GM12878 (cell line): ENCODE measurements at regions not wholly inside any gene's neighbourhood (a gene's known extent, or its start where the extent isn't known, plus 50 kb on each side); places are given as distances from the start of the nearest gene placed in this dataset.

Experiments used
- ATAC-seq: fragments of 200-7000 bp; cut with Tn5 transposase; 3 replicates; pipeline ENCODE4 v1.9.1; 2020; ENCODE audit warnings: mild to moderate bottlenecking, moderate library complexity
- BruUV-seq: library from RNA; stranded (reverse); fragments of 400-500 nt; replicated peaks from 2 replicates; lab custom pipeline; 2021; lab: Mats Ljungman, UMichigan
- CTCF ChIA-PET: fragments of 300-600 bp; sonication (Branson Sonifier 250); formaldehyde crosslinking; extraction: SDS; loops from one replicate; lab custom pipeline; 2021; ENCODE audit warnings: inconsistent platforms; lab: Yijun Ruan, JAX
- POLR2A ChIA-PET: fragments of 350-600 bp; formaldehyde crosslinking; extraction: SDS; loops from one replicate; lab custom pipeline; 2021; ENCODE audit warnings: inconsistent platforms; lab: Charles Lee
- RAD21 ChIA-PET: fragments of 300-600 bp; sonication (Branson Sonifier 250); formaldehyde crosslinking; loops from one replicate; lab custom pipeline; 2023; ENCODE audit warnings: antibody characterized with exemption; ENCODE audit not compliant: unreplicated experiment; lab: Charles Lee
- SMC1A ChIA-PET: fragments of 300-600 bp; sonication (Branson Sonifier 250); formaldehyde crosslinking; loops from one replicate; lab custom pipeline; 2023; ENCODE audit not compliant: unreplicated experiment, uncharacterized antibody; lab: Charles Lee
- DNase-seq: peaks from one replicate; pipeline ENCODE4 v3.0.0-alpha.2; 2011; ENCODE audit warnings: low read depth, low spot score
- FAIRE-seq: peaks from 3 replicates; lab custom pipeline; 2011; peaks lifted over from hg19 to GRCh38; lab: Jason Lieb, UNC
- H2AFZ ChIP-seq: 2 replicates; pipeline ENCODE4 v1.6.0; 2011; ENCODE audit warnings: low read depth, low read length, control low read depth; ENCODE audit not compliant: control insufficient read depth
- H3K27ac ChIP-seq: 2 replicates; pipeline ENCODE4 v1.5.1; 2011; ENCODE audit warnings: control low read depth; ENCODE audit not compliant: control insufficient read depth, insufficient read depth
- H3K27me3 ChIP-seq, 2 experiments: replicated peaks in 1 of 2; 2 replicates each; pipeline versions ENCODE4 v1.6.0 to v1.6.1; 2011; ENCODE audit warnings: low read length in 1 of 2; ENCODE audit not compliant: control insufficient read depth in 2 of 2, insufficient read depth in 2 of 2
- H3K36me3 ChIP-seq, 2 experiments: 2 replicates each; pipeline ENCODE4 v1.5.1; 2011; ENCODE audit warnings: low read length in 1 of 2; ENCODE audit not compliant: control insufficient read depth in 2 of 2, insufficient read depth in 2 of 2
- H3K4me1 ChIP-seq: 2 replicates; pipeline ENCODE4 v1.6.1; 2011; ENCODE audit warnings: mild to moderate bottlenecking, low read length, moderate library complexity, mixed read lengths; ENCODE audit not compliant: control insufficient read depth, insufficient read depth
- H3K4me2 ChIP-seq: 2 replicates; pipeline ENCODE4 v1.6.0; 2011; ENCODE audit warnings: control low read depth; ENCODE audit not compliant: control insufficient read depth, insufficient read depth
- H3K4me3 ChIP-seq: fragments of 200-600 bp; sonication (generic); 2 replicates; pipeline ENCODE4 v1.5.1; 2016
- H3K79me2 ChIP-seq: 2 replicates; pipeline ENCODE4 v1.6.0; 2011; ENCODE audit warnings: low read length; ENCODE audit not compliant: control insufficient read depth, insufficient read depth
- H3K9ac ChIP-seq: 2 replicates; pipeline ENCODE4 v1.8.0; 2011; ENCODE audit warnings: low read length, control low read depth, mixed read lengths; ENCODE audit not compliant: control insufficient read depth, insufficient read depth
- H3K9me3 ChIP-seq: replicated peaks from 3 replicates; pipeline ENCODE4 v1.5.1; 2011; ENCODE audit warnings: mild to moderate bottlenecking, low read length; ENCODE audit not compliant: control insufficient read depth, insufficient read depth
- H4K20me1 ChIP-seq: 2 replicates; pipeline ENCODE4 v1.6.0; 2011; ENCODE audit not compliant: control insufficient read depth, insufficient read depth
- BCL11A ChIP-seq: IDR thresholded peaks from 2 replicates; pipeline ENCODE4 v1.6.1; 2011; ENCODE audit warnings: low read depth, low read length
- BRCA1 ChIP-seq: IDR thresholded peaks from 2 replicates; pipeline ENCODE4 v1.6.1; 2011; ENCODE audit warnings: low read depth, low read length, improper control_type of control experiment
- HDGF ChIP-seq: fragments of 450-650 bp; IDR thresholded peaks from 2 replicates; pipeline ENCODE4 v1.6.1; 2016; ENCODE audit warnings: antibody characterized with exemption
- NR2C1 ChIP-seq: fragments of 450-650 bp; IDR thresholded peaks from 2 replicates; pipeline ENCODE4 v1.6.1; 2017; ENCODE audit warnings: antibody characterized with exemption, mild to moderate bottlenecking, moderate library complexity
- NR2F1 ChIP-seq: fragments of 450-650 bp; conservative IDR thresholded peaks from 2 replicates; pipeline ENCODE4 v1.6.1; 2017; ENCODE audit warnings: mild to moderate bottlenecking
- RFX5 ChIP-seq: IDR thresholded peaks from 2 replicates; pipeline ENCODE4 v1.6.1; 2011; ENCODE audit warnings: low read depth, low read length, improper control_type of control experiment
- RUNX3 ChIP-seq: IDR thresholded peaks from 2 replicates; pipeline ENCODE4 v1.6.1; 2012; ENCODE audit warnings: low read length, inconsistent platforms
- SREBF1 ChIP-seq: IDR thresholded peaks from 2 replicates; pipeline ENCODE4 v1.6.1; 2012; ENCODE audit warnings: mild to moderate bottlenecking, low read length
- TAF1 ChIP-seq: IDR thresholded peaks from 2 replicates; pipeline ENCODE4 v1.6.1; 2011; ENCODE audit warnings: mild to moderate bottlenecking, low read depth, low read length, borderline replicate concordance
- TARDBP ChIP-seq: IDR thresholded peaks from 2 replicates; pipeline ENCODE4 v1.6.1; 2016; ENCODE audit warnings: borderline replicate concordance
- YBX1 ChIP-seq: fragments of 450-650 bp; IDR thresholded peaks from 2 replicates; pipeline ENCODE4 v1.6.1; 2016; ENCODE audit warnings: antibody characterized with exemption
- ZNF207 ChIP-seq: fragments of 450-650 bp; IDR thresholded peaks from 2 replicates; pipeline ENCODE4 v1.6.1; 2014; ENCODE audit warnings: antibody characterized with exemption, mild to moderate bottlenecking, borderline replicate concordance
- ZNF217 ChIP-seq: fragments of 450-650 bp; IDR thresholded peaks from 2 replicates; pipeline ENCODE4 v1.6.1; 2017; ENCODE audit warnings: antibody characterized with exemption, mild to moderate bottlenecking
- ZNF384 ChIP-seq: IDR thresholded peaks from 2 replicates; pipeline ENCODE4 v1.6.1; 2012; ENCODE audit warnings: low read depth, mild to moderate bottlenecking, low read length, improper control_type of control experiment, borderline replicate concordance
- WGBS: methylation state at CpG from one replicate; pipeline ENCODE4 v1.1.6; 2016; ENCODE audit warnings: low lambda C conversion rate; ENCODE audit not compliant: insufficient replicate concordance, insufficient coverage; ENCODE audit errors: missing lambda C conversion rate; 5-methylcytosine and 5-hydroxymethylcytosine counted together
- in situ Hi-C: fragments of 300-500 bp; cut with MboI; formaldehyde crosslinking; loops from 9 replicates; pipeline ENCODE4 v1.14.3; 2018; ENCODE audit warnings: mixed read lengths
- intact Hi-C: fragments of 100-400 bp; cut with micrococcal nuclease; formaldehyde crosslinking; loops from one replicate; pipeline ENCODE4 v1.14.2; 2022; ENCODE audit not compliant: unreplicated experiment
- TF ChIP-seq, protein P1 (sequence below): IDR thresholded peaks from 2 replicates; pipeline ENCODE4 v1.6.1; 2012; ENCODE audit warnings: mild to moderate bottlenecking, low read depth, low read length
- TF ChIP-seq, protein P2 (sequence below): IDR thresholded peaks from 2 replicates; pipeline ENCODE4 v1.6.1; 2011; ENCODE audit warnings: mild to moderate bottlenecking, low read depth, low read length, moderate library complexity; ENCODE audit not compliant: insufficient replicate concordance
- TF ChIP-seq, protein P3 (sequence below): IDR thresholded peaks from 2 replicates; pipeline ENCODE4 v1.6.1; 2011; ENCODE audit warnings: borderline replicate concordance, low read depth, mild to moderate bottlenecking, moderate library complexity, mixed read lengths, low read length; ENCODE audit not compliant: insufficient read depth; ENCODE audit errors: extremely low read length

DNA sequence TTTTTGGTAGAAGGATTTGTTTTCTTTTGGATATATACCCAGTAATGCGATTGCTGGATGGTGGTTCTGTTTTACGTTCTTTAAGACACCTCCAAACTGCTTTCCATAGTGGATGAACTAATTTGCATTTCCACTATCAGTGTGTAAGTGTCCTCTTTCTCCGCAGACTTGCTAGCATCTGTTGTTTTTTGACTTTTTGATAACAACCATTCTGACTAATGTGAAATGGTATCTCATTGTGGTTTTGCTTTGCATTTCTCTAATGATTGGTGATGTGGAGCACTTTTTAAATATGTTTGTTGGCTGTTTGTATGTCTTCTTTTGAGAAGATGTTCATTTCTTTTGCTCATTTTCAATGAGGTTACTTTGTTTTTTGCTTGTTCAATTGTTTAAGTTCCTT lies 260.9 kb upstream of the CWC22 start (continued):
- TF ChIP-seq, protein P1, sequence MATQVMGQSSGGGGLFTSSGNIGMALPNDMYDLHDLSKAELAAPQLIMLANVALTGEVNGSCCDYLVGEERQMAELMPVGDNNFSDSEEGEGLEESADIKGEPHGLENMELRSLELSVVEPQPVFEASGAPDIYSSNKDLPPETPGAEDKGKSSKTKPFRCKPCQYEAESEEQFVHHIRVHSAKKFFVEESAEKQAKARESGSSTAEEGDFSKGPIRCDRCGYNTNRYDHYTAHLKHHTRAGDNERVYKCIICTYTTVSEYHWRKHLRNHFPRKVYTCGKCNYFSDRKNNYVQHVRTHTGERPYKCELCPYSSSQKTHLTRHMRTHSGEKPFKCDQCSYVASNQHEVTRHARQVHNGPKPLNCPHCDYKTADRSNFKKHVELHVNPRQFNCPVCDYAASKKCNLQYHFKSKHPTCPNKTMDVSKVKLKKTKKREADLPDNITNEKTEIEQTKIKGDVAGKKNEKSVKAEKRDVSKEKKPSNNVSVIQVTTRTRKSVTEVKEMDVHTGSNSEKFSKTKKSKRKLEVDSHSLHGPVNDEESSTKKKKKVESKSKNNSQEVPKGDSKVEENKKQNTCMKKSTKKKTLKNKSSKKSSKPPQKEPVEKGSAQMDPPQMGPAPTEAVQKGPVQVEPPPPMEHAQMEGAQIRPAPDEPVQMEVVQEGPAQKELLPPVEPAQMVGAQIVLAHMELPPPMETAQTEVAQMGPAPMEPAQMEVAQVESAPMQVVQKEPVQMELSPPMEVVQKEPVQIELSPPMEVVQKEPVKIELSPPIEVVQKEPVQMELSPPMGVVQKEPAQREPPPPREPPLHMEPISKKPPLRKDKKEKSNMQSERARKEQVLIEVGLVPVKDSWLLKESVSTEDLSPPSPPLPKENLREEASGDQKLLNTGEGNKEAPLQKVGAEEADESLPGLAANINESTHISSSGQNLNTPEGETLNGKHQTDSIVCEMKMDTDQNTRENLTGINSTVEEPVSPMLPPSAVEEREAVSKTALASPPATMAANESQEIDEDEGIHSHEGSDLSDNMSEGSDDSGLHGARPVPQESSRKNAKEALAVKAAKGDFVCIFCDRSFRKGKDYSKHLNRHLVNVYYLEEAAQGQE, result no peak
- no peak for TF ChIP-seq TAF1
- TF ChIP-seq ZNF217, result no peak
- TF ChIP-seq SREBF1, result no peak
- no peak for TF ChIP-seq BCL11A
- no peak for TF ChIP-seq RUNX3
- no peak for TF ChIP-seq NR2C1

DNA sequence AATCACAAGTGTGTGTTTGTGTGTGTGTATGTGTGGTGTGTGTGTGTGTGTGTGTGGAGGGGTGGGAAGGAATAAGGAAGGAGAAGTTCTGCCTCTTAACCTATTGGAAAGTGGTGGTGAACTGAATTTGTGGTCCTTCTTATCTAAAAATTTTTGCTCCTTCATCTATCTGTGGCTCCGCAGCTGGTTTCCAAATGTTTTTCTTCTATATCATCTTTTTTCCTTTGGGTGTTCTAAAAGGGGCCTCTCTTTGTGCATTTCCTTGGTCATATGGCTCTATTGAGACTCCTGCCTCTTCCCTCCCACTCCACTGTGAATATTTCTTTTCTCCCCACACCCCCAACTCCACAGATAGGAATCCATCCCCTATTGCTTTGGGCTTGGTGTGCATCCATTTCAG lies 254.9 kb upstream of the CWC22 start:
- no peak overlapping the region for H3K9ac ChIP-seq
- intact Hi-C loops, result no loop called here
- H3K4me1 ChIP-seq, result no peaks in the 10 kb centered on the region
- H4K20me1 ChIP-seq, result no peaks in the 10 kb centered on the region
- ChIA-PET POLR2A (interaction anchor here (0.7 kb wide), 1 partner anchor 29 kb away, joined by 3 read pairs; no protein-coding TSS in a partner anchor), SMC1A (no interaction called here), RAD21 (no interaction called here)
- no peak overlapping the region for H3K4me2 ChIP-seq
- no peak overlapping the region for H3K27ac ChIP-seq
- FAIRE-seq (no peak), DNase-seq (no peak), ATAC-seq (no peak)
- in situ Hi-C loops, result no loop called here
- 80% methylated on average over 1 of the region's 1 CpG for WGBS
- no peak overlapping the region for H2AFZ ChIP-seq
- no peaks in the 10 kb centered on the region for H3K79me2 ChIP-seq
- H3K9me3 ChIP-seq, result no peaks in the 10 kb centered on the region
- no peaks in the 10 kb centered on the region for H3K36me3 ChIP-seq
- no peaks in the 10 kb centered on the region for H3K27me3 ChIP-seq
- no peak overlapping the region for H3K4me3 ChIP-seq
- TF ChIP-seq, protein P2, sequence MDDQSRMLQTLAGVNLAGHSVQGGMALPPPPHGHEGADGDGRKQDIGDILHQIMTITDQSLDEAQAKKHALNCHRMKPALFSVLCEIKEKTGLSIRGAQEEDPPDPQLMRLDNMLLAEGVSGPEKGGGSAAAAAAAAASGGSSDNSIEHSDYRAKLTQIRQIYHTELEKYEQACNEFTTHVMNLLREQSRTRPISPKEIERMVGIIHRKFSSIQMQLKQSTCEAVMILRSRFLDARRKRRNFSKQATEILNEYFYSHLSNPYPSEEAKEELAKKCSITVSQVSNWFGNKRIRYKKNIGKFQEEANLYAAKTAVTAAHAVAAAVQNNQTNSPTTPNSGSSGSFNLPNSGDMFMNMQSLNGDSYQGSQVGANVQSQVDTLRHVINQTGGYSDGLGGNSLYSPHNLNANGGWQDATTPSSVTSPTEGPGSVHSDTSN, result no peak
- TF ChIP-seq RFX5 (no peak), HDGF (no peak), TARDBP (no peak), ZNF207 (no peak), NR2F1 (no peak), YBX1 (no peak), BRCA1 (no peak), ZNF384 (no peak)
- TF ChIP-seq, protein P3, sequence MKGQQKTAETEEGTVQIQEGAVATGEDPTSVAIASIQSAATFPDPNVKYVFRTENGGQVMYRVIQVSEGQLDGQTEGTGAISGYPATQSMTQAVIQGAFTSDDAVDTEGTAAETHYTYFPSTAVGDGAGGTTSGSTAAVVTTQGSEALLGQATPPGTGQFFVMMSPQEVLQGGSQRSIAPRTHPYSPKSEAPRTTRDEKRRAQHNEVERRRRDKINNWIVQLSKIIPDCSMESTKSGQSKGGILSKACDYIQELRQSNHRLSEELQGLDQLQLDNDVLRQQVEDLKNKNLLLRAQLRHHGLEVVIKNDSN, result no peak
- TF ChIP-seq, all 136 proteins: peak for 0
- CTCF ChIA-PET, result no interaction called here
- no TSS peak for BruUV-seq
